HEK293 (cell line): ENCODE measurements at regions not wholly inside any gene's neighbourhood (a gene's known extent, or its start where the extent isn't known, plus 50 kb on each side); places are given as distances from the start of the nearest gene placed in this dataset.

Source experiments
- CTCF ChIA-PET: fragments of 350-600 bp; formaldehyde crosslinking; extraction: SDS; loops from one replicate; lab custom pipeline; 2021; ENCODE audit warnings: antibody characterized with exemption; lab: Yijun Ruan, JAX
- POLR2A ChIA-PET: fragments of 300-600 bp; formaldehyde crosslinking; extraction: SDS; loops from one replicate; lab custom pipeline; 2020; ENCODE audit warnings: antibody characterized with exemption, inconsistent platforms; lab: Yijun Ruan, JAX
- H3K27ac ChIP-seq: fragments of 200-500 bp; sonication (Bioruptor generic); 2 replicates; pipeline ENCODE4 v1.5.1; 2014; ENCODE audit warnings: low read depth, low read length, control low read depth, inconsistent platforms; ENCODE audit errors: extremely low read depth
- H3K36me3 ChIP-seq, 2 experiments: fragments of 200-500 bp in 1 of 2; sonication (Bioruptor generic) in 1 of 2; 1 replicate in 1 of 2; 2 replicates in 1 of 2; pipeline ENCODE4 v1.5.1; 2014 to 2017; ENCODE audit warnings: inconsistent platforms in 2 of 2, low read length in 2 of 2; ENCODE audit not compliant: control insufficient read depth in 2 of 2, insufficient read depth in 1 of 2
- H3K4me1 ChIP-seq: fragments of 200-500 bp; sonication (Bioruptor generic); 2 replicates; pipeline ENCODE4 v1.5.1; 2014; ENCODE audit warnings: mild to moderate bottlenecking, low read length, inconsistent platforms; ENCODE audit not compliant: control insufficient read depth, insufficient read depth
- H3K4me3 ChIP-seq: 2 replicates; pipeline ENCODE4 v1.5.1; 2011; ENCODE audit warnings: low read depth, mild to moderate bottlenecking, control low read depth, low read length, moderate library complexity
- H3K9me3 ChIP-seq: fragments of 200-500 bp; sonication (Bioruptor generic); 2 replicates; pipeline ENCODE4 v1.5.1; 2014; ENCODE audit warnings: low read depth, low read length, inconsistent platforms; ENCODE audit not compliant: control insufficient read depth, insufficient read depth
- AEBP2 ChIP-seq: fragments of 450-650 bp; formaldehyde crosslinking; IDR thresholded peaks from 2 replicates; pipeline ENCODE4 v1.5.1; 2016; ENCODE audit warnings: missing biosample characterization, missing genetic modification characterization, borderline replicate concordance
- BCL11B ChIP-seq: fragments of 450-650 bp; formaldehyde crosslinking; IDR thresholded peaks from 2 replicates; pipeline ENCODE4 v1.5.1; 2016; ENCODE audit warnings: low read depth, missing biosample characterization, missing genetic modification characterization
- GFI1B ChIP-seq: fragments of 450-650 bp; formaldehyde crosslinking; IDR thresholded peaks from 2 replicates; pipeline ENCODE4 v1.5.1; 2016; ENCODE audit warnings: missing biosample characterization, missing genetic modification characterization
- GLI4 ChIP-seq: fragments of 450-650 bp; formaldehyde crosslinking; IDR thresholded peaks from 2 replicates; pipeline ENCODE4 v1.5.1; 2016; ENCODE audit warnings: missing biosample characterization, missing genetic modification characterization
- KLF10 ChIP-seq: fragments of 450-650 bp; IDR thresholded peaks from 2 replicates; pipeline ENCODE4 v1.5.1; 2018; ENCODE audit warnings: missing biosample characterization, mild to moderate bottlenecking, missing genetic modification characterization
- OSR2 ChIP-seq: fragments of 450-650 bp; formaldehyde crosslinking; IDR thresholded peaks from 2 replicates; pipeline ENCODE4 v1.5.1; 2016; ENCODE audit warnings: missing biosample characterization, missing genetic modification characterization
- OVOL3 ChIP-seq: fragments of 450-650 bp; formaldehyde crosslinking; IDR thresholded peaks from 2 replicates; pipeline ENCODE4 v1.5.1; 2016; ENCODE audit warnings: missing biosample characterization, missing genetic modification characterization
- PRDM2 ChIP-seq: fragments of 450-650 bp; formaldehyde crosslinking; IDR thresholded peaks from 2 replicates; pipeline ENCODE4 v1.5.1; 2016; ENCODE audit warnings: missing biosample characterization, missing genetic modification characterization, borderline replicate concordance
- SALL2 ChIP-seq: fragments of 450-650 bp; formaldehyde crosslinking; IDR thresholded peaks from 2 replicates; pipeline ENCODE4 v1.5.0; 2017; ENCODE audit warnings: missing biosample characterization, mild to moderate bottlenecking, missing genetic modification characterization, borderline replicate concordance
- SP2 ChIP-seq: fragments of 450-650 bp; formaldehyde crosslinking; IDR thresholded peaks from 2 replicates; pipeline ENCODE4 v1.5.1; 2016; ENCODE audit warnings: missing biosample characterization, missing genetic modification characterization
- YY1 ChIP-seq: fragments of 450-650 bp; formaldehyde crosslinking; IDR thresholded peaks from 2 replicates; pipeline ENCODE4 v1.5.1; 2018; ENCODE audit warnings: missing biosample characterization, missing genetic modification characterization
- ZBTB1 ChIP-seq: fragments of 450-650 bp; formaldehyde crosslinking; IDR thresholded peaks from 2 replicates; pipeline ENCODE4 v1.5.1; 2016; ENCODE audit warnings: missing biosample characterization, missing genetic modification characterization
- ZFP37 ChIP-seq: fragments of 450-650 bp; formaldehyde crosslinking; IDR thresholded peaks from 2 replicates; pipeline ENCODE4 v1.5.1; 2016; ENCODE audit warnings: missing biosample characterization, missing genetic modification characterization
- ZNF10 ChIP-seq: fragments of 450-650 bp; formaldehyde crosslinking; IDR thresholded peaks from 2 replicates; pipeline ENCODE4 v1.5.1; 2017; ENCODE audit warnings: missing biosample characterization, missing genetic modification characterization
- ZNF248 ChIP-seq: fragments of 450-650 bp; formaldehyde crosslinking; IDR thresholded peaks from 2 replicates; pipeline ENCODE4 v1.5.1; 2017; ENCODE audit warnings: missing biosample characterization, missing genetic modification characterization
- ZNF341 ChIP-seq: fragments of 450-650 bp; formaldehyde crosslinking; IDR thresholded peaks from 2 replicates; pipeline ENCODE4; 2016; ENCODE audit warnings: low read depth, missing biosample characterization, missing genetic modification characterization
- ZNF501 ChIP-seq: fragments of 450-650 bp; formaldehyde crosslinking; IDR thresholded peaks from 2 replicates; pipeline ENCODE4 v1.5.1; 2016; ENCODE audit warnings: missing biosample characterization, missing genetic modification characterization
- ZNF530 ChIP-seq: fragments of 450-650 bp; formaldehyde crosslinking; IDR thresholded peaks from 2 replicates; pipeline ENCODE4 v1.5.1; 2016; ENCODE audit warnings: low read depth, missing biosample characterization, missing genetic modification characterization
- ZNF549 ChIP-seq: fragments of 450-650 bp; IDR thresholded peaks from 2 replicates; pipeline ENCODE4 v1.5.1; 2018; ENCODE audit warnings: missing biosample characterization, missing genetic modification characterization, mild to moderate bottlenecking, inconsistent platforms, moderate library complexity
- ZNF560 ChIP-seq: fragments of 450-650 bp; formaldehyde crosslinking; IDR thresholded peaks from 2 replicates; pipeline ENCODE4 v1.5.1; 2017; ENCODE audit warnings: missing biosample characterization, missing genetic modification characterization, borderline replicate concordance
- ZNF624 ChIP-seq: fragments of 450-650 bp; formaldehyde crosslinking; IDR thresholded peaks from 2 replicates; pipeline ENCODE4 v1.5.1; 2017; ENCODE audit warnings: missing biosample characterization, missing genetic modification characterization
- ZNF629 ChIP-seq: fragments of 450-650 bp; formaldehyde crosslinking; IDR thresholded peaks from 2 replicates; pipeline ENCODE4 v1.5.1; 2017; ENCODE audit warnings: missing biosample characterization, missing genetic modification characterization
- ZNF704 ChIP-seq: fragments of 450-650 bp; formaldehyde crosslinking; IDR thresholded peaks from 2 replicates; pipeline ENCODE4 v1.5.1; 2016; ENCODE audit warnings: missing biosample characterization, missing genetic modification characterization
- ZNF792 ChIP-seq: fragments of 450-650 bp; formaldehyde crosslinking; IDR thresholded peaks from 2 replicates; pipeline ENCODE4 v1.5.1; 2016; ENCODE audit warnings: missing biosample characterization, missing genetic modification characterization
- TF ChIP-seq, protein P1 (sequence below): fragments of 450-650 bp; formaldehyde crosslinking; IDR thresholded peaks from 2 replicates; pipeline ENCODE4 v1.5.0; 2017; ENCODE audit warnings: missing biosample characterization, missing genetic modification characterization, borderline replicate concordance
- TF ChIP-seq, protein P2 (sequence below): fragments of 450-650 bp; formaldehyde crosslinking; IDR thresholded peaks from 2 replicates; pipeline ENCODE4 v1.5.1; 2016; ENCODE audit warnings: missing biosample characterization, missing genetic modification characterization, low read depth

DNA sequence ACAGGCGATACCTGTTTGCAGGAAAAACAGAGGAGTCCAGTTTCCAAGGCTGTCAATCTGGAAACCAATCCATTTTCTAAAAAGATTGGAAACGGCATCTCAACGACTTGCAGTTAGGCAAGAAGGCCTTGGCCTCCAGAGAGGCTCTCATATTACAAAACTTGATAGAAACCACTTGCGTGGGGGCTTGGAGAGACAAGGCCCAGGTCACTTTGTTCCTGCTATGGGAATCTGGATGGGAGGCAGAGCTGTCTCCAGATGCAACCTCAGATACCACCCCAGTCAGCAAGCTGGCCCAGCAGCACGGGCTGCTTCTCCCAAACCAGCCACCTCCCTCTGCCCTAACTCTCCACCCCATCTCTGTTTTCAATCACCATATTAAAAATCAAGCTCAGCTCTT lies 298.8 kb downstream of the TNS1 start (continued):
- TF ChIP-seq, protein P1, sequence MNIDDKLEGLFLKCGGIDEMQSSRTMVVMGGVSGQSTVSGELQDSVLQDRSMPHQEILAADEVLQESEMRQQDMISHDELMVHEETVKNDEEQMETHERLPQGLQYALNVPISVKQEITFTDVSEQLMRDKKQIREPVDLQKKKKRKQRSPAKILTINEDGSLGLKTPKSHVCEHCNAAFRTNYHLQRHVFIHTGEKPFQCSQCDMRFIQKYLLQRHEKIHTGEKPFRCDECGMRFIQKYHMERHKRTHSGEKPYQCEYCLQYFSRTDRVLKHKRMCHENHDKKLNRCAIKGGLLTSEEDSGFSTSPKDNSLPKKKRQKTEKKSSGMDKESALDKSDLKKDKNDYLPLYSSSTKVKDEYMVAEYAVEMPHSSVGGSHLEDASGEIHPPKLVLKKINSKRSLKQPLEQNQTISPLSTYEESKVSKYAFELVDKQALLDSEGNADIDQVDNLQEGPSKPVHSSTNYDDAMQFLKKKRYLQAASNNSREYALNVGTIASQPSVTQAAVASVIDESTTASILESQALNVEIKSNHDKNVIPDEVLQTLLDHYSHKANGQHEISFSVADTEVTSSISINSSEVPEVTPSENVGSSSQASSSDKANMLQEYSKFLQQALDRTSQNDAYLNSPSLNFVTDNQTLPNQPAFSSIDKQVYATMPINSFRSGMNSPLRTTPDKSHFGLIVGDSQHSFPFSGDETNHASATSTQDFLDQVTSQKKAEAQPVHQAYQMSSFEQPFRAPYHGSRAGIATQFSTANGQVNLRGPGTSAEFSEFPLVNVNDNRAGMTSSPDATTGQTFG (tag by site-specific recombination): no peak
- TF ChIP-seq ZNF10 (tag by site-specific recombination) (no peak), ZNF560 (tag by site-specific recombination) (no peak), GFI1B (tag by site-specific recombination) (no peak), ZNF501 (tag by site-specific recombination) (no peak), AEBP2 (tag by site-specific recombination) (no peak), ZNF629 (tag by site-specific recombination) (no peak), OSR2 (tag by site-specific recombination) (no peak), ZNF341 (tag by site-specific recombination) (no peak), GLI4 (tag by site-specific recombination) (no peak), SP2 (tag by site-specific recombination) (no peak)

GRCh38 chr2:217703102-217703501 lies 299.7 kb downstream of the TNS1 start:
- H3K36me3 ChIP-seq: no peaks in the 10 kb centered on the region
- H3K4me3 ChIP-seq: no peak overlapping the region
- no peak overlapping the region for H3K27ac ChIP-seq
- CTCF ChIA-PET: interaction anchor here (0.6 to 2.0 kb wide), 2 partner anchors 10 to 936 kb away, joined by 4 to 8 read pairs; no protein-coding TSS in a partner anchor
- TF ChIP-seq KLF10: no peak
- TF ChIP-seq OVOL3 (tag by site-specific recombination): no peak
- no peak for TF ChIP-seq PRDM2 (tag by site-specific recombination)
- no peak for TF ChIP-seq ZFP37 (tag by site-specific recombination)
- no peak for TF ChIP-seq ZNF704 (tag by site-specific recombination)
- TF ChIP-seq YY1: no peak
- TF ChIP-seq ZNF549 (tag by site-specific recombination): no peak
- no peak for TF ChIP-seq ZNF530 (tag by site-specific recombination)
- TF ChIP-seq, protein P2, sequence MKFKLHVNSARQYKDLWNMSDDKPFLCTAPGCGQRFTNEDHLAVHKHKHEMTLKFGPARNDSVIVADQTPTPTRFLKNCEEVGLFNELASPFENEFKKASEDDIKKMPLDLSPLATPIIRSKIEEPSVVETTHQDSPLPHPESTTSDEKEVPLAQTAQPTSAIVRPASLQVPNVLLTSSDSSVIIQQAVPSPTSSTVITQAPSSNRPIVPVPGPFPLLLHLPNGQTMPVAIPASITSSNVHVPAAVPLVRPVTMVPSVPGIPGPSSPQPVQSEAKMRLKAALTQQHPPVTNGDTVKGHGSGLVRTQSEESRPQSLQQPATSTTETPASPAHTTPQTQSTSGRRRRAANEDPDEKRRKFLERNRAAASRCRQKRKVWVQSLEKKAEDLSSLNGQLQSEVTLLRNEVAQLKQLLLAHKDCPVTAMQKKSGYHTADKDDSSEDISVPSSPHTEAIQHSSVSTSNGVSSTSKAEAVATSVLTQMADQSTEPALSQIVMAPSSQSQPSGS (tag by site-specific recombination): no peak
- TF ChIP-seq BCL11B: no peak
- TF ChIP-seq ZBTB1 (tag by site-specific recombination): no peak
- no peak for TF ChIP-seq ZNF248 (tag by site-specific recombination)
- no peak for TF ChIP-seq ZNF792
- TF ChIP-seq SALL2 (tag by site-specific recombination): no peak
- no peak for TF ChIP-seq ZNF624 (tag by site-specific recombination)
- TF ChIP-seq, all 188 proteins: peak for 0
- POLR2A ChIA-PET: no interaction called here
- Histone ChIP-seq H3K9me3 (no peaks in the 10 kb centered on the region), H3K4me1 (no peaks in the 10 kb centered on the region)
